Central memory CD8-positive, alpha-beta T cell (primary cell): ENCODE measurements at regions not wholly inside any gene's neighbourhood (a gene's known extent, or its start where the extent isn't known, plus 50 kb on each side); places are given as distances from the start of the nearest gene placed in this dataset.
"Not testable (repeated sequence)": the region's sequence is repeated elsewhere in the genome, so short reads cannot be mapped to it uniquely, and the experiment has no call there.

Source experiments
- ATAC-seq: fragments of 150-1000 bp; cut with Tn5 transposase; replicated peaks from 2 replicates; pipeline ENCODE4 v1.10.0; 2022; ENCODE audit warnings: mild to moderate bottlenecking, moderate FRiP score, moderate number of reproducible peaks; ENCODE audit not compliant: poor library complexity, severe bottlenecking; ENCODE audit errors: extremely low read depth
- DNase-seq, 2 donors: peaks; one replicate each; pipeline ENCODE4 v3.0.0; 2021; ENCODE audit warnings: low spot score in 2 of 2
- H3K27ac Mint-ChIP-seq: one replicate; pipeline ENCODE4 v1.8.0; 2022; ENCODE audit warnings: low read depth, mild to moderate bottlenecking, moderate library complexity, mixed read lengths
- H3K27me3 Mint-ChIP-seq: one replicate; pipeline ENCODE4 v1.8.0; 2022; ENCODE audit warnings: mixed read lengths
- H3K36me3 Mint-ChIP-seq: one replicate; pipeline ENCODE4 v1.8.0; 2022; ENCODE audit warnings: mild to moderate bottlenecking, moderate library complexity, mixed read lengths; ENCODE audit not compliant: insufficient read depth
- H3K4me1 Mint-ChIP-seq: one replicate; pipeline ENCODE4 v1.8.0; 2022; ENCODE audit warnings: mixed read lengths
- H3K4me3 Mint-ChIP-seq: one replicate; pipeline ENCODE4 v1.8.0; 2022; ENCODE audit warnings: mild to moderate bottlenecking, moderate library complexity, mixed read lengths
- H3K9me3 Mint-ChIP-seq: one replicate; pipeline ENCODE4 v1.8.0; 2022; ENCODE audit warnings: mixed read lengths

DNA sequence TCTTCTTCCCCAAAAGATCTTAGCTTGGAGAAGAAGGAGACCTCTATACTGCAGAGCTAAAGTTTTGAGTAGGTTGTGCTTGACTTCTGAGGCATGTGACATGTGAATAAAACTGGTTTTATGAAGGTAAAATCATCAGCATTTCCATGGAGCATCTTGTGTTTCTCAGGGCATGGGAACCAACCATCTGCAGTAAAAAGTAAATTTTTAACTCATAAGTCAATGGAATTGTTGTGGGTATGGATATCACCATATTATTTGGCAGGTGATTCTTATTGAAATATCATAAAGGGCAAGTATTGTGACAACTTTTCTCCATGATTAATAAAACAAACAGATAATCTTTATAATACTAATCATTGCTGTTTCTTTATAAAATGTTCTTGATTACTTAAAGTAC, 173.0 kb upstream of the ZNF658 start:
- H3K27me3 Mint-ChIP-seq, ATAC-seq, H3K36me3 Mint-ChIP-seq, DNase-seq, H3K4me3 Mint-ChIP-seq, H3K27ac Mint-ChIP-seq, H3K4me1 Mint-ChIP-seq, H3K9me3 Mint-ChIP-seq: not testable (repeated sequence)

DNA sequence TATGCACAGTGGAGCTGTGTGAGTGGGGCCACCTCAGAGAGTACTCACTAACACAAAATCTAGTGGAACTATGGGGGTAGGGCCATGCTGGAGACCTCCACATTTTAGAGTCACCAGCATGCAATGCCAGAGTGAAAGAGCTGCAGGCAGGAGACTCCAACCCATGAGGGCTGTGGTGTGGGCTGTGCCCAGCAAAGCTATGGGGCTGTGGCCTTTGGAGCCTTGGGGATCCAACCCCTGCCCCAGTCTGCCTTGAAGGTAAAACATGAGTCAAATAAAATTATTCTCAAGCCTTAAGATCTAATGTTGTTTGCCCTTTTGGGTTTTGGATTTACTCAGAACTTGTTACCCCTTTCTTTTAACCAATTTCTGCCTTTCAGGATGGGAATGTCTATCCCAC, 163.8 kb upstream of the ZNF658 start:
- ATAC-seq, H3K4me3 Mint-ChIP-seq, H3K9me3 Mint-ChIP-seq, H3K27ac Mint-ChIP-seq, H3K4me1 Mint-ChIP-seq, DNase-seq, H3K27me3 Mint-ChIP-seq, H3K36me3 Mint-ChIP-seq: not testable (repeated sequence)

DNA sequence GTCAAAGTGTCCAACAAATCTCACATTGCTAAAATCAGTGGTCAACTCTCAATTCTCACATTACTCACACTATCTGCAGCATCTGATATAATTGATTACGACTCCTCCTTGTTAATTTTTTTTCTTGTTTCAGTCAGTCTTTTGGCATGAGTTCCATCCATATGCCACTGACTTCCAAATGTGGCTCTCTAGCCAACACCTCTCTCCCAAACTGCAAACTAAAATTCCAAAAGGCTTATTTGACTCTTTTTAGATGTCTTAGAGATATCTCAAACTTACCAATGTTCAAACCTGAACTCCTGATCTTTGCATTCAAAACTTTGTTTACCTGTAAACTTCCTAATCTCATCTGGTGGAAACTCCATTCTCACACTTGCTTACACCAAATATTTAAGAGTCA, 162.1 kb upstream of the ZNF658 start:
- not testable (repeated sequence) for H3K4me1 Mint-ChIP-seq, DNase-seq, H3K36me3 Mint-ChIP-seq, H3K27ac Mint-ChIP-seq, H3K9me3 Mint-ChIP-seq, H3K4me3 Mint-ChIP-seq, H3K27me3 Mint-ChIP-seq, ATAC-seq

DNA sequence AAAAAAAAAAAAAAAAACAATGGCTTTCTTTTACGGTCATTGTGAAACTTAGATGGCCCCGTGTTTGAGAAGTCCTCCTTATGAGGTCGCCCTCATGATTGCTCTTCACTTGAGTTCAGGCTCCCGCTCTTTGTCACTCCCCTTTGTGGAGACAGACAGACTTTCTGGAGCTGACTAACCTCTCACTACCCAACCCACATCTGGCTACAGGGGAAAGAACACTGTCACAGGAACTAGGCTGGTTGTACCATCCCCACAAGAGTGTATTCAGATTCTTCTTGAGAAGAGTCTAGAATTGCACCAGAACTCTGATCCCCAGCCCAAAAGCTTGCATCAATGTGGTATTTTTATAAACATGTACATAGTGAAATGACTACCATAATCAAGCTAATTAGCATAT, 160.4 kb upstream of the ZNF658 start:
- not testable (repeated sequence) for H3K36me3 Mint-ChIP-seq, H3K27ac Mint-ChIP-seq, H3K27me3 Mint-ChIP-seq, DNase-seq, H3K4me3 Mint-ChIP-seq, H3K9me3 Mint-ChIP-seq, H3K4me1 Mint-ChIP-seq, ATAC-seq

DNA sequence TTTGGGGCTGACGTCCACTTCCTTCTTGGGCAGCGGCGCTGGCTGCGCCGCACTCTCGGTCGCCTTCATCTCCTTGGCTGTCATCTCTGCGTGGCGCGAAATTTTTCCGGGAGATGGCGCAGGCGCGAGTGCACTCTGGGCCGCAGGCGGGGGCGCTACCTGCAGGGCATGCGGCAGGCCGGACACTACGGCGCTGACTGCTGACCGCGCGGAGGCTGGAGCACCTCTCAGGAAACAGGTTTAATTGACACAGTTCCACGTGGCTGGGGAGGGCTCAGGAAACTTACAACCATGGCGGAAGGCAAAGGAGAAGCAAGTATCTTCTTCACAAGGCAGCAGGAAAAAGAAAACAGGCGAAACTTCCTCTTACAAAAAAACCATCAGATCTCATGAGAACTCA, 154.7 kb upstream of the ZNF658 start:
- H3K36me3 Mint-ChIP-seq, H3K27me3 Mint-ChIP-seq, H3K9me3 Mint-ChIP-seq, DNase-seq, H3K4me1 Mint-ChIP-seq, H3K4me3 Mint-ChIP-seq, H3K27ac Mint-ChIP-seq, ATAC-seq: not testable (repeated sequence)

DNA sequence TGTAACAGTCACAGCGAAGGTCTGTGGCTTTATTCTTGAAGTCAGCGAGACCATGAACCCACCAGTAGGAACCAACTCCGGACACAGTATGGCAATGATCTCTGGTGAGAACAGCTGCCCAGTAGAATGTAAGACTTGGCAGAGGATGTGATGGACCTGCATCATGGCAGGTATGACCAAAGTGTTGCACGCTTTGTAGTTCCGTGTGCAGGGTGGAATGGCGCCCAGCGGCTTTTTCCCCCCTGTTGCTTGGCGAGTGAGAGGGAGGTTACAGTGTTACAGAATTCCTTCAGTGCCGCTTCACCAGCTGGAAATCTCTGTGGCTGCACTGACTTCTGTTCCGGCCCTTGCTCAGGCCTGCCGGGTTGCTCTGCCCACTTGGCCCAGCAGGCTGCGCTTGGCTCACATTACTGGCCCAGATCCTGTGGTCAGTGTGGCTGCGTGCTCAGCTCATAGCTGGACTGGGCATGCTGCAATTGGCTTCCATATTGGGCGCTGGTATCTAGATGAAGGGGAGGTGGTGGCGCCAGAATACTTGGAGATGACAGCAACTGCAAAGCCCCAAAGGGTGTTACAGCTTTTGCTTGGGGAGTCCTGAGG, 148.1 kb upstream of the ZNF658 start:
- H3K9me3 Mint-ChIP-seq, ATAC-seq, H3K36me3 Mint-ChIP-seq, H3K4me1 Mint-ChIP-seq, DNase-seq, H3K4me3 Mint-ChIP-seq, H3K27ac Mint-ChIP-seq, H3K27me3 Mint-ChIP-seq: not testable (repeated sequence)

DNA sequence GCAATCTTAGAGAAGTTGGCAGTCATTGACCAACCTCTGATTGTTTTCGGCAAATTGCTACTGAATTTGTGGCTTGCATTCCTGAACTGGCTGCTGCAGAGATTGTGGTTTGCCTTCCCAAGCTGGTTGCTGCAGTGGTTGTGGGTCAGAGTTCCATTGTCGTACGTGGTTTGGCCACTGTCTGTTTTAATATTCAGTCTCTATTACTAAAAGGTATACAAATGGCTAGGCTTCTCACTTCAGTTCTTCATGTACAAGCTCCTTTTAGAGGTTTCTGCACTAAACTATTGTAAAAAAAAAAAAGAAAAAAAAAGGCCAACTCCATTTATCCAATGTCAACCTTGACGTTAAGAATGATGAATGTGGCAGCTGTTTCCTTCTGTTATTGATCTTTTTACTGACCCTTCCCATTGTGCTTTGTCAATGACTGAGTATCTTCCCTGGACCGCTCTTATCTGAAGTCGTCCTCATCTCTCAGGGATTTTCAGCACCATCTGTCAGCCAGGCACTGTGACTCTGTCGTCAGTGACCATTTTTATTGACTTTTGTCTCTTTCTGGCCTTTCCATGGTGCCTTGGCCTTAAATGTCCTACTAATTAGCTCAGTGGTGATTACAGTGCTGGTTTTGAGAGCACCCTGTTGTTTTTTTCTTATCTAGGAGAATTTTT, 140.6 kb upstream of the ZNF658 start:
- H3K27me3 Mint-ChIP-seq, H3K4me1 Mint-ChIP-seq, H3K9me3 Mint-ChIP-seq, ATAC-seq, H3K36me3 Mint-ChIP-seq, DNase-seq, H3K27ac Mint-ChIP-seq, H3K4me3 Mint-ChIP-seq: not testable (repeated sequence)

DNA sequence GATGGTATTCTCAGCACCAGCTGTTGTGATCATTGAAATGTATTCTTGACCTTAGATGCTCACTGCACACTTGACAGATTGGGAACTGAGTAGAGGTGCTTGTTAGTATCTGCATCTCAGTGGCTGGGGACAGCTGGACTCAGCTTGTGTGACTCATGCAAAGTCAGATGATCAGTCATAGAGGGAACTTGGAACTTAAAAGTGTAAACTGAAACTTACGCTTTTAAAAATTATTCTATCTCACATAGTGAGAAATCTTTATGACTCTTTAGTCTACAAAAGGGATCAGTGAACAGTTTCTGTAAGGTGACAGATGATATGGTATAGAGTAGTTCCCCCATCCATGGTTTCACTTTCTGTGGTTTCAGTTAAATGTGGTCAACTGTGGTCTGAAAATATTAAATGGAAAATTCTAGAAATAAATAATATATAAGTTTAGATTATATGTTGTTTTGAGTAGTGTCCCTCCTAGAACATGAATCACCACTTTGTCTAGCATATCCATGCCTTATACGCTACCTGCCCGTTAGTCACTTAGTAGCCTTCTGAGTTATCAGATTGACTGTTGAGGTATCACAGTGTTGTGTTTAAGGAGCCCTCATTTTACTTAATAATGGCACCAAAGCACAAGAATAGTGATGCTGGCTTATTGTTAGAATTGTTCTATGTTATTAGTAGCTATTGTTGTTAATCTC, 135.6 kb upstream of the ZNF658 start:
- not testable (repeated sequence) for H3K27ac Mint-ChIP-seq, H3K27me3 Mint-ChIP-seq, H3K4me3 Mint-ChIP-seq, H3K4me1 Mint-ChIP-seq, H3K36me3 Mint-ChIP-seq, ATAC-seq, H3K9me3 Mint-ChIP-seq, DNase-seq

DNA sequence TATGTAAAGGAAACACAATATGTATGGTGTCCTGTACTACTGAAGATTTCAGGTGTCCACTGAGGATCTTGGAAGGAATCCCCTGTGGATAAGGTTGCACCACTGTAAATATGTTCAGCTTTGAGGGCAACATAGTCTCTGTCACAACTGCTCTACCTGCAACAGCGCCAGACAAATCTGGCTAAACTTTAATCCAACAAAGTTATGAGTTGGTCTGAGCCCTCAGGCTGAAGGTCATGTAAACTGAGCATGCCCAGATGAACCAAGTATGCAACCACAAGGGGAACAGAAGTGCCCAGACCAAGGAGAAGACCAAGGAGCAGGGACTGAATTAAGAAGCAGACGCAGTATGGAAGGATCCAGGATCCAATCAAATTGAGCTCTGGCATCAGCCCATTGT, 135.0 kb upstream of the ZNF658 start:
- not testable (repeated sequence) for DNase-seq, H3K4me3 Mint-ChIP-seq, H3K4me1 Mint-ChIP-seq, H3K27me3 Mint-ChIP-seq, H3K9me3 Mint-ChIP-seq, H3K36me3 Mint-ChIP-seq, H3K27ac Mint-ChIP-seq, ATAC-seq

DNA sequence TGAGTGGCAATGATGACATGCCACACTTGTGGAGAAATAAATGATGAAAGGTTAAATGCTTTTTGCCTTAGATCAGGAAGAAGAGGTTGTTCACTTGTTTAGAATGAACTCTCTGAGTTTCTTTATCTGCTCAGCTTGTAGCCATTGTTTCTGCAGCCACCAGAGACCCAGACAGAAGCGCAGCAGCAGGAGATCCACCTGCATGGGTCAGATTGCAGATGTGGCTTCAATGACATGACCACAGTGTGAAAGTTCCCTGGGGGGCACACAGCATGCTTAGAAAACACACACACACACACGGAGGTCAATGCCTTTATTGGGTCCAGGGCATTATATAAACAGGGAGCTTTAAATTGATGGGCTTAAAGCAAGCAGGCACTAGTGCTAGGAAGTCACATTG, 129.0 kb upstream of the ZNF658 start:
- H3K9me3 Mint-ChIP-seq, H3K27me3 Mint-ChIP-seq, DNase-seq, H3K4me1 Mint-ChIP-seq, H3K27ac Mint-ChIP-seq, ATAC-seq, H3K4me3 Mint-ChIP-seq, H3K36me3 Mint-ChIP-seq: not testable (repeated sequence)

DNA sequence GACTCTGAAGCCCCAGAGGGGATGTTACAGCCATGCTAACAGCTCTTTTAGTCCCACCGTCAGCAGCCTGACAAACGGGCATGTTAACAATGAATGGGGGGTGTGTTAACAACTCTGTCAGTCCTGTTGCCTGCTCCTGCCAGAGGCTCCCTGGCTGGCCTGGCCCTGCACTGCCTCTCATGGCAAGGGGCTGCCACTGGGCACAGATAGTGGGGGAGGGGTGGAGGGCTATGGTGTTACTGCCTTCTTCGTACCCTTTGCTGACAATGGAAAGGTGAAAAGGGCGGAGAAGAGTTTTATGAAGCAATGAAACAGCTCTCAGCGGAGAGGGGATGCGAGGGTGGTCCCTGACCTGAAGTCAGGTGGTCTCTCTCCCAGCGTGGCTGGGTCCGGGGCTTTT, 125.9 kb upstream of the ZNF658 start:
- not testable (repeated sequence) for ATAC-seq, H3K27me3 Mint-ChIP-seq, H3K4me1 Mint-ChIP-seq, DNase-seq, H3K27ac Mint-ChIP-seq, H3K9me3 Mint-ChIP-seq, H3K4me3 Mint-ChIP-seq, H3K36me3 Mint-ChIP-seq

DNA sequence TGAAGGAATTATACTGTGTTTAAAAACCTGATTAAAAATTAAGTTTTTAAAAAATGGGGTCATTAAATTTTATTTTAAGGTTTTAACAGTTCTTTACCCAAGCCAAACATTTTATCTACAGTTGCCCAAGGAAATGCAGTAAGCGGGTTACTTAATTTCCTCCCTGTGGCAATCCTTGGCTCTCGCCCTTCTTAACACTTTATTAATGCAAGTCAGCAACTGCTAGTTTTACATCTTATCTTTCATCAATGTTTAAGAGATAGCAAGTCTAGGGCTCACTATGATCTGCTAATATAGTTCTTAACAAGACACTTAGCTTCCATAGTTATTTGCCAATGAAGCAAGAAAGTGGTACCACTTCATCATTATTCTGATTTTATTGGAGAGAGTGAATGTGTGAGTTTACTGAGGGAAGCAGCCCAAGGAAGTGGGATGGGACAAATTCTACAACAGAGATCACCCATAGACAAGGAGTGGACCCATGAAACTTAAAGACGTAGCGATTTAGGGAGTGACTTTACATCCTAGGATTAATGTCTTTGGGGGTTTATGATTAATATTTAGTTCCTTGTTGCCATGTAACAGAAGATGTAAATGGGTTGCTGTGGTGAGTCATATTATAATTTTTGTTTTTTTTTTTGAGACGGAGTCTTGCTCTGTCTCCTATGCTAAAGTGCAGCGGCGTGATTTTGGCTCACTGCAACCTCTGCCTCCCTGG, 120.4 kb upstream of the ZNF658 start:
- H3K4me3 Mint-ChIP-seq = not testable (repeated sequence)

DNA sequence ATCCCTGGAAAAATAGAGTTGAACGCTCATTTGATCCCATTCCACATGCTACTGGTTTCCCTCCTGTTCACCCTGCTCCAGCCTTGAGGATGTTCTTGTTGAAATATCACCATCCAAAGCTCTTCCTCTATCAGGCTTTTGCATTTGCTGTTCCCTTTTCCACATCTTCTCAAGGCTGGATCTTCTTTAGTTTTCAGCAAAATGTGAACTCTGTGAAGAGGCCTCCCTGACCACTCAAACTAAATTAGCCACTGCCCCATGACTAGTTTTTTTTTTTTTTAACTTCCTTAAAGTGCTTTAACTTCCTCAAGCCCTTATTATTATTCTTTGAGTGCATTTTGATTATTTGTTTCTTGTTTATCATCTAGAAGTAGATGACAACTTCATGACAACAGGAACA, 119.3 kb upstream of the ZNF658 start:
- H3K4me1 Mint-ChIP-seq, ATAC-seq, H3K36me3 Mint-ChIP-seq, H3K27me3 Mint-ChIP-seq, H3K4me3 Mint-ChIP-seq, DNase-seq, H3K9me3 Mint-ChIP-seq, H3K27ac Mint-ChIP-seq: not testable (repeated sequence)

More for the DNA sequence above, 120.4 kb upstream of the ZNF658 start:
- peak; percentile 52 for ATAC-seq
- H3K36me3 Mint-ChIP-seq, H3K4me1 Mint-ChIP-seq, DNase-seq, H3K27ac Mint-ChIP-seq, H3K27me3 Mint-ChIP-seq, H3K9me3 Mint-ChIP-seq: not testable (repeated sequence)
